GM18519 (cell line): ENCODE measurements at regions not wholly inside any gene's neighbourhood (a gene's known extent, or its start where the extent isn't known, plus 50 kb on each side); places are given as distances from the start of the nearest gene placed in this dataset.

Experiments used
- ATAC-seq: cut with Tn5 transposase; IDR thresholded peaks from one replicate; pipeline ENCODE4 v1.9.1; 2021; ENCODE audit warnings: mild to moderate bottlenecking, moderate library complexity; ENCODE audit not compliant: unreplicated experiment, low FRiP score

- ATAC-seq = no peak
Observed at GRCh38 chr16:64017796-64018195, 1104.1 kb downstream of the CDH11 start.

- ATAC-seq = no peak
Observed at GRCh38 chr16:64013856-64014255, 1108.0 kb downstream of the CDH11 start.

GRCh38 chr16:64012166-64012565 is 1109.7 kb downstream of the CDH11 start:
- ATAC-seq = no peak

GRCh38 chr16:64011650-64012049 is 1110.2 kb downstream of the CDH11 start:
- no peak for ATAC-seq

- ATAC-seq = no peak
Observed at GRCh38 chr16:64008131-64008530, 1113.7 kb downstream of the CDH11 start.

- no peak for ATAC-seq
Observed at GRCh38 chr16:64004116-64004515, 1117.7 kb downstream of the CDH11 start.

- no peak for ATAC-seq
Observed at GRCh38 chr16:63995025-63995424, 1126.8 kb downstream of the CDH11 start.

- ATAC-seq = no peak
Observed at GRCh38 chr16:63983401-63983800, 1138.5 kb downstream of the CDH11 start.

- ATAC-seq = no peak
Observed at GRCh38 chr16:63982741-63983140, 1139.1 kb downstream of the CDH11 start.

GRCh38 chr16:63982110-63982509 is 1139.8 kb downstream of the CDH11 start:
- no peak for ATAC-seq

- no peak for ATAC-seq
Observed at GRCh38 chr16:63981639-63982038, 1140.2 kb downstream of the CDH11 start.

GRCh38 chr16:63980763-63981162 is 1141.1 kb downstream of the CDH11 start:
- ATAC-seq = no peak

- no peak for ATAC-seq
Observed at GRCh38 chr16:63978240-63978639, 1143.6 kb downstream of the CDH11 start.

GRCh38 chr16:63976345-63976744 is 1145.5 kb downstream of the CDH11 start:
- ATAC-seq = no peak

- no peak for ATAC-seq
Observed at GRCh38 chr16:63975669-63976068, 1146.2 kb downstream of the CDH11 start.

- ATAC-seq = no peak
Observed at GRCh38 chr16:63967966-63968365, 1153.9 kb downstream of the CDH11 start.

- no peak for ATAC-seq
Observed at GRCh38 chr16:63960321-63960720, 1161.5 kb downstream of the CDH11 start.

- ATAC-seq = no peak
Observed at GRCh38 chr16:63947022-63947421, 1174.8 kb downstream of the CDH11 start.

- no peak for ATAC-seq
Observed at GRCh38 chr16:63945806-63946205, 1176.1 kb downstream of the CDH11 start.

GRCh38 chr16:63943566-63943965 is 1178.3 kb downstream of the CDH11 start:
- no peak for ATAC-seq

GRCh38 chr16:63938661-63939060 is 1183.2 kb downstream of the CDH11 start:
- ATAC-seq = no peak

- no peak for ATAC-seq
Observed at GRCh38 chr16:63933841-63934240, 1188.0 kb downstream of the CDH11 start.

- ATAC-seq = no peak
Observed at GRCh38 chr16:63928421-63928820, 1193.4 kb downstream of the CDH11 start.
